Astrocyte (in vitro differentiated cells and primary cell): ENCODE measurements at regions not wholly inside any gene's neighbourhood (a gene's known extent, or its start where the extent isn't known, plus 50 kb on each side); places are given as distances from the start of the nearest gene placed in this dataset.

ENCODE experiments used
- CTCF ChIP-seq: IDR thresholded peaks from 2 replicates; pipeline ENCODE4 v1.5.1; 2011; ENCODE audit warnings: low read depth, mild to moderate bottlenecking, inconsistent platforms, low read length, moderate library complexity; ENCODE audit not compliant: insufficient read depth
- EZH2 ChIP-seq: IDR thresholded peaks from 2 replicates; pipeline ENCODE4 v1.6.1; 2012; ENCODE audit warnings: mild to moderate bottlenecking, low read length, inconsistent platforms; ENCODE audit not compliant: insufficient read depth

GRCh38 chrX:42857766-42858165 lies 79.8 kb upstream of the PPP1R2C start:
- no peak for TF ChIP-seq CTCF
- TF ChIP-seq EZH2: no peak
